Gastroesophageal sphincter (tissue), 4 donors: ENCODE measurements at regions not wholly inside any gene's neighbourhood (a gene's known extent, or its start where the extent isn't known, plus 50 kb on each side); places are given as distances from the start of the nearest gene placed in this dataset.
"Not testable (repeated sequence)": the region's sequence is repeated elsewhere in the genome, so short reads cannot be mapped to it uniquely, and the experiment has no call there.

Experiments used
- ATAC-seq: fragments of 150-250 bp; one replicate; pipeline ENCODE4 v1.9.1; 2016; ENCODE audit warnings: mild to moderate bottlenecking, moderate library complexity
- H3K27ac ChIP-seq, 4 donors: fragments of 200-600 bp; sonication (generic) in 3 of 4; 1 replicate in 3 of 4; 2 replicates in 1 of 4; pipeline ENCODE4 v1.5.1; 2016 to 2019
- H3K27me3 ChIP-seq: fragments of 200-600 bp; sonication (generic); one replicate; pipeline ENCODE4 v1.5.1; 2019
- H3K36me3 ChIP-seq, 2 donors: fragments of 200-600 bp; sonication (generic); one replicate each; pipeline ENCODE4 v1.5.1; 2019; ENCODE audit warnings: control low read depth in 1 of 2
- H3K4me1 ChIP-seq, 3 donors: fragments of 200-600 bp; sonication (generic); 1 replicate in 2 of 3; 2 replicates in 1 of 3; pipeline ENCODE4 v1.5.1; 2016 to 2019; ENCODE audit warnings: control low read depth in 2 of 3
- H3K4me3 ChIP-seq, 2 donors: fragments of 200-600 bp; sonication (generic); one replicate each; pipeline ENCODE4 v1.5.1; 2019; ENCODE audit warnings: mild to moderate bottlenecking in 1 of 2, moderate library complexity in 1 of 2
- H3K9me3 ChIP-seq, 3 donors: fragments of 200-600 bp; sonication (generic); one replicate each; pipeline ENCODE4 v1.5.1; 2017 to 2019; ENCODE audit warnings: control low read depth in 2 of 3
- CTCF ChIP-seq, 4 experiments: fragments of 200-600 bp in 2 of 4; fragments of 450-650 bp in 2 of 4; sonication (generic) in 1 of 4; IDR thresholded peaks; one replicate each; pipeline ENCODE4 v1.5.1; 2017 to 2019; ENCODE audit warnings: antibody characterized with exemption in 4 of 4, mild to moderate bottlenecking in 2 of 4, moderate library complexity in 2 of 4
- EP300 ChIP-seq: sonication (generic); formaldehyde crosslinking; IDR thresholded peaks from one replicate; pipeline ENCODE4 v1.6.1; 2017; ENCODE audit warnings: antibody characterized with exemption, mild to moderate bottlenecking
- POLR2A ChIP-seq, 2 donors: fragments of 450-650 bp; IDR thresholded peaks; one replicate each; pipeline ENCODE4 v1.6.1; 2017; ENCODE audit warnings: antibody characterized with exemption in 2 of 2, mild to moderate bottlenecking in 2 of 2, moderate library complexity in 1 of 2
- POLR2AphosphoS5 ChIP-seq: sonication (generic); formaldehyde crosslinking; IDR thresholded peaks from one replicate; pipeline ENCODE4 v1.6.1; 2017; ENCODE audit warnings: antibody characterized with exemption
- WGBS, 2 donors: methylation state at CpG; one replicate each; pipeline ENCODE4 v1.1.5; 2018; ENCODE audit warnings: low coverage in 1 of 2; 5-methylcytosine and 5-hydroxymethylcytosine counted together

- H3K4me1 ChIP-seq, H3K27me3 ChIP-seq, H3K27ac ChIP-seq, ATAC-seq, H3K9me3 ChIP-seq, H3K4me3 ChIP-seq, H3K36me3 ChIP-seq: not testable (repeated sequence)
- 86 to 100% methylated on average over 1 of the region's 1 CpG for WGBS, 2 donors
Measured at GRCh38 chr5:122209601-122210000, 80.3 kb downstream of the ZNF474 start.

DNA sequence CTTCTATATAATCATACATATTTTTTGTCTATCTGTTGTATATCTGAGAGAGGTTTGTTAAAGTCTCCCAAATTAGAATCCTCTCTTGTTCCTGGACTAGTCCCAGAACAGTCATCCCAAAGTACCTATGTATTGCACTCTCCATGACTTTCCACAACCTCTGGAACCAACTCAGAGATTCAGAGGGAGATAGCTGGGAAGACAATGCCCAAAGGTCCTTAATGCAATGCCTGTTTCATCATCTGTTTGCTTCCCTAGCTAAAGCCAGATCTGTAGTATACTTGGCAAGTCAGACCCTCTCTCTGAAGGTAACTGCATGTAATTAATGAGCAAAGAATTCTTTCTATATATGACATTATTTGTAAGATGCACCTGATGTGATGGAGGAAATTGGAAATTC, 89.4 kb downstream of the ZNF474 start:
- H3K4me3 ChIP-seq, result no peak overlapping the region
- no peak overlapping the region for H3K27ac ChIP-seq
- ATAC-seq, result no peak
- H3K36me3 ChIP-seq, result no peaks in the 10 kb centered on the region
- no peaks in the 10 kb centered on the region for H3K4me1 ChIP-seq
- peaks cover 0 to 2% (median 0%) of the 10 kb centered on the region in 3 donors for H3K9me3 ChIP-seq
- peaks cover 4% of the 10 kb centered on the region for H3K27me3 ChIP-seq
- TF ChIP-seq POLR2A (IDR thresholded peaks at IDR 0.05) (no peak), EP300 (no peak), CTCF (IDR thresholded peaks at IDR 0.05) (no peak), POLR2AphosphoS5 (no peak)

- H3K36me3 ChIP-seq, result no peaks in the 10 kb centered on the region
- H3K4me1 ChIP-seq, result no peaks in the 10 kb centered on the region
- ATAC-seq, result peak; percentile 44
- H3K9me3 ChIP-seq, result peaks cover 0 to 9% (median 0%) of the 10 kb centered on the region in 3 donors
- peaks cover 4% of the 10 kb centered on the region for H3K27me3 ChIP-seq
- H3K4me3 ChIP-seq, result no peak overlapping the region
- TF ChIP-seq EP300, result no peak
- TF ChIP-seq POLR2A (IDR thresholded peaks at IDR 0.05), result no peak
- TF ChIP-seq CTCF (IDR thresholded peaks at IDR 0.05), result no peak
- no peak for TF ChIP-seq POLR2AphosphoS5
- WGBS, 2 donors, result 68 to 71% methylated on average over 7 to 8 of the region's 8 CpGs
- no peak overlapping the region for H3K27ac ChIP-seq
Measured at GRCh38 chr5:122219436-122220166, 90.3 kb downstream of the ZNF474 start.

GRCh38 chr5:122220511-122220910, 91.2 kb downstream of the ZNF474 start:
- WGBS, 2 donors, result 61 to 88% methylated on average over 5 of the region's 5 CpGs
- ATAC-seq, result peak; percentile 64
- Histone ChIP-seq H3K27ac (no peak overlapping the region), H3K36me3 (no peaks in the 10 kb centered on the region), H3K4me1 (no peaks in the 10 kb centered on the region), H3K27me3 (peaks cover 4% of the 10 kb centered on the region), H3K9me3 (peaks cover 0 to 9% (median 0%) of the 10 kb centered on the region in 3 donors), H3K4me3 (no peak overlapping the region)
- no peak for TF ChIP-seq POLR2A (IDR thresholded peaks at IDR 0.05)
- TF ChIP-seq POLR2AphosphoS5, result no peak
- no peak for TF ChIP-seq EP300
- TF ChIP-seq CTCF (IDR thresholded peaks at IDR 0.05), result no peak

DNA sequence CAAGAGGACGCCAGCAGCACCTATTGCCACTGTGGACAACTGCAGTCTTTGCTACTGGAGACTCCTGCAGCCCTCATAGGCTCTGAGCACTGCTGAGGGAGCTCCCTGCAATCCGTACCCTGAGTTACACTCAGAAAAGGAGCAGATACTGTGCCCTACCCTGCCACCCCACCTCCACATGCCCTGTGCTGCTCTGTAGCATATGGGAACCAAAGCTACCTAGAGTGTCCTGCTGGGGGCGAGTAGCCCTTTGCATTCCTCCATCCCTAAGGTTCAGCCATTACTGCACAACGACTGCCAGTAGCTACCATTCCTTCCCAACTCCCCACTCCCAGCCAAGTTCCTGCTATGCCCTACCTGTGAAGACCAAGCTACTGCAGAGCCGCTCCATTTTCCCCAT, 90.2 kb upstream of the SNCAIP start:
- WGBS, 2 donors, result 83 to 86% methylated on average over 1 to 3 of the region's 5 CpGs
- no peak for ATAC-seq
- peaks cover 4% of the 10 kb centered on the region for H3K27me3 ChIP-seq

More for the DNA sequence above, 90.2 kb upstream of the SNCAIP start:
- no peak overlapping the region for H3K27ac ChIP-seq
- peaks cover 0 to 9% (median 0%) of the 10 kb centered on the region in 3 donors for H3K9me3 ChIP-seq
- no peaks in the 10 kb centered on the region for H3K4me1 ChIP-seq
- H3K36me3 ChIP-seq, result no peaks in the 10 kb centered on the region
- H3K4me3 ChIP-seq, result no peak overlapping the region
- no peak for TF ChIP-seq POLR2AphosphoS5
- TF ChIP-seq POLR2A (IDR thresholded peaks at IDR 0.05), result no peak
- TF ChIP-seq EP300, result no peak
- no peak for TF ChIP-seq CTCF (IDR thresholded peaks at IDR 0.05)
